ENCODE measurements at regions not wholly inside any gene's neighbourhood (a gene's known extent, or its start where the extent isn't known, plus 50 kb on each side); places are given as distances from the start of the nearest gene placed in this dataset.
A peak's percentile ranks its signal among the peaks of the same experiment; 100 is the strongest.

DNA sequence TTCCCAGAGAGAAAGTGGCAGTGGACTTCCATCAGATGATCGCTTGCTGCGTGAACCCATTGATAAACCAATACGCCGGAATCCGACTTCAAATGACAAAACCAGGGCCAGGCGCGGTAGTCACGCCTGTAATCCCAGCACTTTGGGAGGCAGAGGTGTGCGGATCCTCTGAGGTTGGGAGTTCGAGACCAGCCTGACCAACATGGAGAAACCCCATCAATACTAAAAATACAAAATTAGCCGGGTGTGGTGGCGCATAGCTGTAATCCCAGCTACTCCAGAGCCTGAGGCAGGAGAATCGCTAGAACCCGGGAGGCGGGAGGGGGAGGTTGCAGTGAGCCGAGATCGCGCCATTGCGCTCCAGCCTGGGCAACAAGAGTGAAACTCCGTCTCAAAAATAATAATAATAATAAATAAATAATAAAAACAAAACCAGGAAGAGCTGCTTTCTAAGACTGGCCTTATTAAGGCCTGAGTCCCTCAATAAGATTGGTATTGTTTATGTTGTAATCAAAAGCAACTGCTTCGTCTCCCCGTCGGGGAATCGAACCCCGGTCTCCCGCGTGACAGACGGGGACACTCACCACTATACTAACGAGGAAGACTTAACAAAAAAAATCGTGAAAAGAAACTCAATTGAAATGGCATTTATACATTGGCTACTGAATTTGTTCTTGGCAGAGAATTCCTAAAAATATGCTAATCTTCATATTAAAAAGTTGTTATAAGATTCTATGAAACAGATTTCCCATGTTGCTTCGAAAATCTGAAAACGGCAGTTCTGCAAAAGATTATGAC is 110.2 kb upstream of the ZNF184 start:
- DNase-seq: no peak
- Mint-ChIP-seq H3K9me3 (no peaks in the 10 kb centered on the region), H3K4me3 (no peak overlapping the region), H3K4me1 (peaks cover 3% of the 10 kb centered on the region), H3K36me3 (ENCODE audit: low read depth) (no peaks in the 10 kb centered on the region), H3K27ac (peak overlapping the region; percentile 51), H3K27me3 (peaks cover 66% of the 10 kb centered on the region)
- POLR2A ChIA-PET: no interaction called here
- CTCF ChIA-PET: interaction anchor here (0.6 kb wide), 1 partner anchor 1317 kb away, joined by 8 read pairs; no protein-coding TSS in a partner anchor

- CTCF ChIA-PET: no interaction called here
- Mint-ChIP-seq H3K27ac (no peak overlapping the region), H3K4me3 (no peak overlapping the region), H3K4me1 (peaks cover 3% of the 10 kb centered on the region), H3K36me3 (ENCODE audit: low read depth) (no peaks in the 10 kb centered on the region), H3K9me3 (no peaks in the 10 kb centered on the region), H3K27me3 (peaks cover 47% of the 10 kb centered on the region)
- POLR2A ChIA-PET: no interaction called here
- DNase-seq: no peak
Observed at GRCh38 chr6:27579973-27580372, 107.1 kb upstream of the ZNF184 start.

DNA sequence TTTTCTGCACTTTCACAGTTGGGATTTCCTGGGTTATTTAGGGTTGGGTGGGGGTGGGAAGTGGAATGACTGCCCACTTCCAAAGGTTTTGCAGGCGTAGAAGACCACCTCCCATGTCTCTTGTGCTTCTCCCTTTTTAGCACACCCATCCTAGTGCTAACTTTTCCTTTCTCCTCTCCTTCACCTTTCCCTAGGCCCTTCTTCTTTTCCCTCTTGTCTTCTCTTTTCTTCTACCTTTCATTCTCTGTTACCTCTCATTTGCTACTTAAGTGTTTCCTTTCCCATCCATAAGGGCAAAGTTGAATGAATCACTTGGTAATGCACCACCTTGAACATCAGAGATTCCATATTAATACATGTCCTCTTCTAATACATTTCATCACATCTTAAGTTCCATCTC is 105.0 kb upstream of the ZNF184 start:
- Mint-ChIP-seq H3K27ac (no peak overlapping the region), H3K4me1 (no peaks in the 10 kb centered on the region), H3K4me3 (no peak overlapping the region), H3K27me3 (peaks cover 32% of the 10 kb centered on the region), H3K9me3 (no peaks in the 10 kb centered on the region), H3K36me3 (ENCODE audit: low read depth) (no peaks in the 10 kb centered on the region)
- DNase-seq: no peak
- CTCF ChIA-PET: no interaction called here
- POLR2A ChIA-PET: no interaction called here

DNA sequence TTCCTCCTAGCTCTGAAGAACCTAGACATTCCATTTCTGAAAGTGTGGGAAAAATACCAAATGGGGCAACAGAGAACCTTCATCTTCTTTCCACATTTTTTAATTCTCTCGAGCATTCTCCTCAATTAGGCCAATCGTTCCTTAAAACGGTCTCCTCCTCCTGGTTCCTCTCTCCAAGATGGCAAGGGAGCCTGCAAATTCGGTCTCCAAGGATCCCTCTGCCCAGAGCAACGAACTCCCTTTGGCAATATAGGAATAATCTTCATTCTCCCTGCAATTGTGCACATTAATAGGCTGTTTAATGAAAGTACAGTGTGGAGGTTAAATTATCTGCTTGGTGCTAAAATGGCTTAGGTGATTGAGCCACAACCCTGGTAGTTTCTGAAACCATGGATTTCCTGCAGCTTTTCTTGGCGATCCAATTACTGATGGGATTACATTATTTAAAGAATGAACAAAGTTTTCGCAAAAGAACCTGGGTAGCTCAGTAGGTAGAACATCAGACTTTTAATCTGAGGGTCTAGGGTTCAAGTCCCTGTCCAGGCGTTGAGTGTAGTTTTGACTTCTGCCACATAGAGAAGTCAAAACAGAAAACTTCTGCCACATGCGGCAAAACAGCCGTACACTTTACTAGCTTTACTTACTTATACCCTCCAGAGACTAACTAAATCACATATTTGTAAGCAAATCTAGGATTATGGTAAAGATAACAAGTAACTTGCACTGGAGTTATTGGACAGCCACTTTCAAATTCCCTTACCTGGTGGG is 102.9 kb upstream of the ZNF184 start:
- CTCF ChIA-PET: no interaction called here
- Mint-ChIP-seq H3K4me3 (no peak overlapping the region), H3K27me3 (peaks cover 27% of the 10 kb centered on the region), H3K9me3 (no peaks in the 10 kb centered on the region), H3K4me1 (no peaks in the 10 kb centered on the region), H3K27ac (no peak overlapping the region), H3K36me3 (ENCODE audit: low read depth) (no peaks in the 10 kb centered on the region)
- POLR2A ChIA-PET: no interaction called here
- DNase-seq: no peak

DNA sequence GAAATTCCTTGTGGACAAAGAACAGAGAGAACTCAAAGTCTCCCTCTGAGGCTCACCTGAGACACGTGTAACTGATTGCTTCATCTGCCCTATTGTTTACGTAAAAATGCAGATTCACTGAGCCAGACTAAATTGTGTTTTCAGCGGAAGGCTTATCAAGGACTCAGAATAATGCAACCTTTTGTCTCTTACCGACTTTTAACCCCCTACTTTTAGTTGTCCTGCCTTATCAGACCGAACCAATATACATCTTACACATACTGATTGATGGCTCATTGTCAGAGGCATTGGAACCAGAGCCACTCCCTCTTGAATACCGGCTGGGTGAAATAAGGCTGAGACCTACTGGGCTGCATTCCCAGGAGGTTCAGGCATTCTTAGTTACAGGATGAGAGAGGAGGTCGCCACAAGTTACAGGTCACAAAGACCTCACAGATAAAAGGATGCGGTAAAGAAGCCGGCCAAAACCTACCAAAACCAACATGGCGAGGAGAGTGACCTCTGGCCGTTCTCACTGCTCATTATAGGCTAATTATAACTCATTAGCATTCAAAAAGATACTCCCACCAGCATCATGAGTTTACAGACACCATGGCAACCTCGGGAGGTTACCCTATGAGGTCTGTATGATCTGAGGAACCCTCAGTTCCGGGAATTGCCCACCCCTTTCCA is 95.5 kb upstream of the ZNF184 start:
- Mint-ChIP-seq H3K9me3 (peaks cover 4% of the 10 kb centered on the region), H3K4me1 (peaks cover 4% of the 10 kb centered on the region), H3K36me3 (ENCODE audit: low read depth) (no peaks in the 10 kb centered on the region), H3K27ac (no peak overlapping the region), H3K27me3 (peaks cover 48% of the 10 kb centered on the region), H3K4me3 (no peak overlapping the region)
- ChIA-PET POLR2A (no interaction called here), CTCF (no interaction called here)
- DNase-seq: no peak

DNA sequence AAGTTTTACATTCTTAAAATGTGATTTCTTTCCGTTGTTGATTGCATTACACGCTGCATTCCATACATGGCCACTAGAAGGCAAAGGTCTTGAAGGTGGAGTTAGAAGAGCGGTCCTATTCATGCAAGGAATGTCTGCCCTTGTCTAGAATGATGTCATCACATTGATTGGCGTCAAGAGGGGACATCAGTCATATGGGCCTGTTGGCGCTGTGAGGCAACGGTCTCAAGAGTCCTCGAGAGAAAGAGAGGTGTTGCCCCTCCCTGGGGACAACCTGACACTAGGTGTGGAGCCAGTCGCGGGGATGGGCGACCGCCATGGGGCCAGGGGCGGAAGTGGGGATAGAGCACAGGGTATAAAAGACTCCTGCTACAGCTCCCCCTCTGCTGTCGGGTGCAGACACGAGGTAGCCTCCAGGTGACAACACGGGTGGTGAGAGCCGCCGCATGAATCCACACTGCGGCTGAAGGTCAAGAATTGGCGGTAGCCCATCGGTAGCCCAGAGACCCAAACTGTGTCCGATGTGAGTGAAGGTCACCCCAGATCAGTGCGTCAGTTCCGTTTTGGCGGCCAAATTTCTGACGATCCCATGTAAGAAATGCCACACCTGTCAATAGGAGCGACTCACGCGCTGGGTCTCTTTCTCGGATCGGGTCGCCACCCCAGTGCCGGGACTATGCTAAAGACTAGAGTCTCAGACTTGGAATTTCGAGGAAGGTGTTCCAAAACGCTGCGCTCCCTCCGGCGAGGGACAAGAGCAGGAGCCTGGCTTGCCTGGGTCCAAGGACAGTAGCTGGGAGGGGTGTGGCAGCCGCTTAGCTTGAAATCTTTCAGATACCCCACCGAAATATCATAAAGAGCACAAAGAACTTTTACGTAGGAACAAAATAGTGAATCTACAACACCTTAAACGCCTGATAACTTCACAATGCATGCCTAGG is 93.2 kb upstream of the ZNF184 start:
- H3K4me1 Mint-ChIP-seq: peaks cover 4% of the 10 kb centered on the region
- peaks cover 4% of the 10 kb centered on the region for H3K9me3 Mint-ChIP-seq
- no peak for DNase-seq
- H3K27ac Mint-ChIP-seq: no peak overlapping the region
- H3K27me3 Mint-ChIP-seq: peaks cover 62% of the 10 kb centered on the region
- no peaks in the 10 kb centered on the region for H3K36me3 Mint-ChIP-seq (ENCODE audit: low read depth)
- H3K4me3 Mint-ChIP-seq: no peak overlapping the region
- ChIA-PET POLR2A (no interaction called here), CTCF (no interaction called here)

- Mint-ChIP-seq H3K4me1 (peaks cover 7% of the 10 kb centered on the region), H3K4me3 (no peak overlapping the region), H3K9me3 (peaks cover 12% of the 10 kb centered on the region), H3K36me3 (ENCODE audit: low read depth) (no peaks in the 10 kb centered on the region), H3K27me3 (peaks cover 84% of the 10 kb centered on the region), H3K27ac (no peak overlapping the region)
- no peak for DNase-seq
- POLR2A ChIA-PET: no interaction called here
- CTCF ChIA-PET: interaction anchor here (0.7 kb wide), 1 partner anchor 886 kb away, joined by 3 read pairs; no protein-coding TSS in a partner anchor
Observed at GRCh38 chr6:27562027-27562410, 89.1 kb upstream of the ZNF184 start.

DNA sequence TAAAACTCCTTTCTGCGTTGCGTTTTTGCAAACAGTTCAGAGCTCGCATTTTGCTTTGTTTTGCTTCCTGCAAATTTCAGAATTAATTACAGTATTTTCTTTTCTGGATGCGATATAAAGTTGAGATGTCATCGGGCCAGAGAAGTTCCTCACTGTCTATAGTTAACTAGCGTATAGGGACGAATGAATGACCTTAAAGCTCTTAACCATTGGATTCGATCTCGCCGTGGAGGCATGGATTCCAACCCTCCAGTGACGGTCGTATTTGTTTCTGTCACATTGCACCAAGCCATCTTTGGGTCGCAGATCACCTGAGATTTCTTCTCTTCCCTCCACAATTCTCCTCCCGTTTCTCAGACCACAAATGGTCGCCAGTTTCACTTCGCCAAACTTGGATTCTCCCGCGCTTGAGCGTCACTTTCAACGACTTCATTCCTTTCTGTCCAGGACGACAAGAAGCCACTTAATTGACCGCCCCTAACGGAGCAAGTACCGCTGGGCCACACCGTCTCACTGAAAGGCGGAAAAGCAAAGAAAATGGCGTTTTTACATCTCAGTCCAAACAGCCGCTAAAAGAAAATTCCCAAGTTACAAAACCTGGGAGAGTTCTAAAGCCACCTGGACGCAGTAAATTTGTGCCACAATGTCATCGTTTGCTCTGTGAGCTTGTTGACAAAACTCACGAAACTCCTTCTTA is 85.3 kb upstream of the ZNF184 start:
- H3K27ac Mint-ChIP-seq: peak overlapping the region; percentile 63
- H3K9me3 Mint-ChIP-seq: peaks cover 10% of the 10 kb centered on the region
- CTCF ChIA-PET: interaction anchor here (0.6 kb wide), 1 partner anchor 804 kb away, joined by 3 read pairs; no protein-coding TSS in a partner anchor
- DNase-seq: no peak
- peaks cover 2% of the 10 kb centered on the region for H3K36me3 Mint-ChIP-seq (ENCODE audit: low read depth)
- POLR2A ChIA-PET: no interaction called here
- H3K4me1 Mint-ChIP-seq: peaks cover 9% of the 10 kb centered on the region
- H3K27me3 Mint-ChIP-seq: peaks cover 80% of the 10 kb centered on the region
- peak overlapping the region; percentile 40 for H3K4me3 Mint-ChIP-seq

- H3K4me3 Mint-ChIP-seq: no peak overlapping the region
- DNase-seq: no peak
- no peak overlapping the region for H3K27ac Mint-ChIP-seq
- CTCF ChIA-PET: no interaction called here
- H3K36me3 Mint-ChIP-seq (ENCODE audit: low read depth): peaks cover 2% of the 10 kb centered on the region
- POLR2A ChIA-PET: no interaction called here
- peaks cover 80% of the 10 kb centered on the region for H3K27me3 Mint-ChIP-seq
- H3K4me1 Mint-ChIP-seq: peaks cover 12% of the 10 kb centered on the region
- H3K9me3 Mint-ChIP-seq: peaks cover 11% of the 10 kb centered on the region
Observed at GRCh38 chr6:27556406-27556805, 83.5 kb upstream of the ZNF184 start.

- Mint-ChIP-seq H3K4me3 (peak overlapping the region; percentile 42), H3K9me3 (peaks cover 7% of the 10 kb centered on the region), H3K36me3 (ENCODE audit: low read depth) (peaks cover 2% of the 10 kb centered on the region), H3K27me3 (peaks cover 74% of the 10 kb centered on the region), H3K27ac (no peak overlapping the region), H3K4me1 (peaks cover 13% of the 10 kb centered on the region)
- DNase-seq: no peak
- CTCF ChIA-PET: interaction anchor here (0.6 to 1.1 kb wide), 4 partner anchors 138 to 639 kb away, joined by 3 to 4 read pairs (median 4); no protein-coding TSS in a partner anchor
- POLR2A ChIA-PET: no interaction called here
Observed at GRCh38 chr6:27553123-27553904, 80.4 kb upstream of the ZNF184 start.

GRCh38 chr6:27551607-27552006 is 78.7 kb upstream of the ZNF184 start:
- Mint-ChIP-seq H3K4me1 (peaks cover 17% of the 10 kb centered on the region), H3K27ac (no peak overlapping the region), H3K36me3 (ENCODE audit: low read depth) (peaks cover 2% of the 10 kb centered on the region), H3K27me3 (peaks cover 74% of the 10 kb centered on the region), H3K9me3 (peaks cover 9% of the 10 kb centered on the region), H3K4me3 (no peak overlapping the region)
- DNase-seq: no peak
- CTCF ChIA-PET: interaction anchor here (0.9 kb wide), 1 partner anchor 33 kb away, joined by 3 read pairs; no protein-coding TSS in a partner anchor
- POLR2A ChIA-PET: no interaction called here
